ENCODE measurements at regions not wholly inside any gene's neighbourhood (a gene's known extent, or its start where the extent isn't known, plus 50 kb on each side); places are given as distances from the start of the nearest gene placed in this dataset.

DNA sequence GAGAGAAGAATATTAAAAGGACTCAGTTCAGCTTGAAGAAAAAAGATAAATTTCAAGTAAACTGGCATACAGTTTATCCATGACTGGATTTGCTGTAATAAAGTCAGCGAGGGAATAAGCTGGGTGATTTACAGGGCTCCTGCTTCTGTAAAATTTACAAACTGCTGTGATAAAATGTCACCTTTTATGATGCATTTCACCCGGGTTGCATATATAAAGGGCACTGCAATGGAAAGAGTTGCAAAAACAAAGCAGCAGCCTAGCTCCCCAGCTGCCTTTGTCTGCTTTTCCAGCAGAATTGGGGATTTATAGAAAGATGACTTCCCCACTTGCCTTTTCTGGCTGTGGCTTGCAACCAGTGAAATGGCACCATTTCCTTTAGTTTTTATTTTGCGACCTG is 132.5 kb upstream of the LHCGR start:
- TF ChIP-seq POLR2A (IDR thresholded peaks at IDR 0.05) = no peak
- TF ChIP-seq, protein P1, sequence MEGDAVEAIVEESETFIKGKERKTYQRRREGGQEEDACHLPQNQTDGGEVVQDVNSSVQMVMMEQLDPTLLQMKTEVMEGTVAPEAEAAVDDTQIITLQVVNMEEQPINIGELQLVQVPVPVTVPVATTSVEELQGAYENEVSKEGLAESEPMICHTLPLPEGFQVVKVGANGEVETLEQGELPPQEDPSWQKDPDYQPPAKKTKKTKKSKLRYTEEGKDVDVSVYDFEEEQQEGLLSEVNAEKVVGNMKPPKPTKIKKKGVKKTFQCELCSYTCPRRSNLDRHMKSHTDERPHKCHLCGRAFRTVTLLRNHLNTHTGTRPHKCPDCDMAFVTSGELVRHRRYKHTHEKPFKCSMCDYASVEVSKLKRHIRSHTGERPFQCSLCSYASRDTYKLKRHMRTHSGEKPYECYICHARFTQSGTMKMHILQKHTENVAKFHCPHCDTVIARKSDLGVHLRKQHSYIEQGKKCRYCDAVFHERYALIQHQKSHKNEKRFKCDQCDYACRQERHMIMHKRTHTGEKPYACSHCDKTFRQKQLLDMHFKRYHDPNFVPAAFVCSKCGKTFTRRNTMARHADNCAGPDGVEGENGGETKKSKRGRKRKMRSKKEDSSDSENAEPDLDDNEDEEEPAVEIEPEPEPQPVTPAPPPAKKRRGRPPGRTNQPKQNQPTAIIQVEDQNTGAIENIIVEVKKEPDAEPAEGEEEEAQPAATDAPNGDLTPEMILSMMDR (IDR thresholded peaks at IDR 0.05) = no peak
- TF ChIP-seq POLR2AphosphoS5 (IDR thresholded peaks at IDR 0.05) = no peak
- TF ChIP-seq EP300 (IDR thresholded peaks at IDR 0.05) = no peak
- Histone ChIP-seq H3K4me1 (no peaks in the 10 kb centered on the region), H3K4me3 (no peak overlapping the region), H3K36me3 (no peaks in the 10 kb centered on the region), H3K27me3 (no peaks in the 10 kb centered on the region), H3K9me3 (peaks cover 0 to 5% (median 0%) of the 10 kb centered on the region in 4 donors), H3K27ac (no peak overlapping the region)
- no peak for DNase-seq
- intact Hi-C loops (cut with DNase I; ENCODE audit: low total_unique reads) = no loop called here
- 33 to 54% (median 48%) methylated on average over 3 of the region's 3 CpGs for WGBS, 5 donors

DNA sequence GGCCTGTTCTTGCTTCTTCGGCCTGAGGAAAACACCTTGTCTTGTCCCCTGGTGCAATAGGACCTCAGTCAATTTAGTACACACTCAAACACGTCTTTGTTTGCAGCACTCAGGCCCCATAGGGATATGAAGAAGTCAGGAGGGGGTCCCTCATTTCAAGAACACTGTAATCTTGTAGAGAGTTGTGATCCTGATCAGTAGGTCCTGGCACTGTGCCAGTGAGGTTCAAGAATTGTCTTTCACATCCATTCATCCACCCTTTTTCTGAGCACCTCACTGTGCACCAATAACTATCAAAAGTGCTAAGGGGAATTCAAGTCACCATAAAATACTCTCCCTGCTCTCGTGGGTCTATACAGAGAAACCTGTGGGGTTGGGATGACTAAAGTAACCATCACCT is 131.4 kb upstream of the LHCGR start:
- no peak for TF ChIP-seq EP300 (IDR thresholded peaks at IDR 0.05)
- TF ChIP-seq, protein P1 (IDR thresholded peaks at IDR 0.05) = no peak
- no peak for TF ChIP-seq POLR2AphosphoS5 (IDR thresholded peaks at IDR 0.05)
- no peak for TF ChIP-seq POLR2A (IDR thresholded peaks at IDR 0.05)
- Histone ChIP-seq H3K9me3 (peaks cover 0 to 5% (median 0%) of the 10 kb centered on the region in 4 donors), H3K27ac (no peak overlapping the region), H3K36me3 (no peaks in the 10 kb centered on the region), H3K4me1 (no peaks in the 10 kb centered on the region), H3K4me3 (no peak overlapping the region), H3K27me3 (no peaks in the 10 kb centered on the region)
- WGBS, 5 donors = 60 to 77% (median 73%) methylated on average over 3 of the region's 3 CpGs
- DNase-seq = no peak
- intact Hi-C loops (cut with DNase I; ENCODE audit: low total_unique reads) = no loop called here

DNA sequence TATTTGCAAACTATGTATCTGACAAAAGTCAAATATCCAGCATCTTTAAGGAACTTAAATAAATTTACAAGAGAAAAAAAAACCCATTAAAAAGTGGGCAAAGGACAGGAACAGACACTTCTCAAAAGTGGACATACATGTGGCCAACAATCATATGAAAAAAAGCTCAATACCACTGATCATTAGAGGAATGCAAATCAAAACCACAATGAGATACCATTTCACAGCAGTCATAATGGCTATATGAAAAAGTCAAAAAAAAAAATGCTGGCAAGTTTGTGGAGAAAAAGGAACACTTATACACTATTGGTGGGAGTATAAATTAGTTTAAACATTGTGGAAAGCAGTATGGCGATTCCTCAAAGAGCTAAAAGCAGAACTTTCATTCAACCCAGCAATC is 130.3 kb upstream of the LHCGR start:
- intact Hi-C loops (cut with DNase I; ENCODE audit: low total_unique reads) = no loop called here
- Histone ChIP-seq H3K27me3 (no peaks in the 10 kb centered on the region), H3K36me3 (no peaks in the 10 kb centered on the region), H3K27ac (no peak overlapping the region), H3K4me1 (no peaks in the 10 kb centered on the region), H3K4me3 (no peak overlapping the region), H3K9me3 (peaks cover 0 to 5% (median 0%) of the 10 kb centered on the region in 4 donors)
- TF ChIP-seq POLR2AphosphoS5 (IDR thresholded peaks at IDR 0.05) (no peak), POLR2A (IDR thresholded peaks at IDR 0.05) (no peak)
- 85 to 95% (median 91%) methylated on average over 1 of the region's 1 CpG for WGBS, 5 donors
- no peak for DNase-seq

DNA sequence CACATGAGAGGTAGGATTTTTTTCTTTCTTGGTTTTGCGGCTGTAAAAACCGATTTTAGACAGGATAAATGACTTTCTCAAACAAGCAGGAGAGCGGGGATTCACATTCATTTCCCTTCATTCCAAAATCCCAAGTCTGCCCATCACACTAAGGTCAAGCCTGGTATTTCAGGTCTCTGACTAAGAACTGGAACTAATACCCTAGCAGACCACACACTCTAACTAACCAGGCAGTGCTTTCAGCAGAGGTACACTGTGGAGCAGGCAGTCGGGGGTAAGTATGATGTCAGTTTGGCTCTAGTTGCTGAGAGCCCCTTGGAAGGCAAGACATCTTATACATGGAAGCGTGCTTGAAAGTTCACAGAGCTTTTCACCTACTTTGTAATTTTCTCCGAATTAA is 128.1 kb upstream of the LHCGR start:
- Histone ChIP-seq H3K4me1 (no peaks in the 10 kb centered on the region), H3K4me3 (no peak overlapping the region), H3K36me3 (no peaks in the 10 kb centered on the region), H3K27ac (no peak overlapping the region), H3K27me3 (no peaks in the 10 kb centered on the region), H3K9me3 (peaks cover 0 to 5% (median 0%) of the 10 kb centered on the region in 4 donors)
- WGBS, 5 donors = 79 to 85% (median 81%) methylated on average over 6 of the region's 6 CpGs
- TF ChIP-seq EP300 (IDR thresholded peaks at IDR 0.05) = no peak
- no peak for TF ChIP-seq POLR2AphosphoS5 (IDR thresholded peaks at IDR 0.05)
- TF ChIP-seq, protein P1 (IDR thresholded peaks at IDR 0.05) = no peak
- TF ChIP-seq POLR2A (IDR thresholded peaks at IDR 0.05) = no peak
- intact Hi-C loops (cut with DNase I; ENCODE audit: low total_unique reads) = no loop called here
- no peak for DNase-seq

DNA sequence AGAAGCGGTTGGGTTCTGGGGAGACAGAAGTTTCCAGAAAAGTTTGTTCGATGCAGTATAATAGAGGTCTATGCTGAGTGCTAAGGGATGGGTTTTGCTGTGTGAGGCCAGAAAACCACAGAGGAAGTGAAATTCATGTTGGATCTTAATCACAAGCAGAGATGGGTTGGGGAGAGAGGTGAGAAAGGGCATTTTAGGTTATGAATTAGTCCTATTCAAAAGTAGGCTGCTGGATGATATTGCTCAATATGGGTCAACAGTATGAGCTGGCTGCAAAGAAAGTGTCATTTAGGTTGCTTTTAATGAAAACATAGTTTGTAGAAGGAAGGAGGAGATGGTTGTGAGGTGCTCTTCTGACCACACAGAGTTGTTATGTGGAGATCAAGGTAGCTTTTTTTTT is 118.8 kb upstream of the LHCGR start:
- Histone ChIP-seq H3K4me3 (no peak overlapping the region), H3K27ac (no peak overlapping the region), H3K4me1 (no peaks in the 10 kb centered on the region), H3K36me3 (no peaks in the 10 kb centered on the region), H3K9me3 (no peaks in the 10 kb centered on the region), H3K27me3 (no peaks in the 10 kb centered on the region)
- 80 to 94% (median 94%) methylated on average over 2 of the region's 2 CpGs for WGBS, 5 donors
- TF ChIP-seq, protein P1 (IDR thresholded peaks at IDR 0.05) = no peak
- TF ChIP-seq POLR2AphosphoS5 (IDR thresholded peaks at IDR 0.05) (no peak), POLR2A (IDR thresholded peaks at IDR 0.05) (no peak), EP300 (IDR thresholded peaks at IDR 0.05) (no peak)
- intact Hi-C loops (cut with DNase I; ENCODE audit: low total_unique reads) = no loop called here
- DNase-seq = no peak

Measured in stomach (tissue), 8 donors.